ENCODE measurements at regions not wholly inside any gene's neighbourhood (a gene's known extent, or its start where the extent isn't known, plus 50 kb on each side); places are given as distances from the start of the nearest gene placed in this dataset.
"Not testable (repeated sequence)": the region's sequence is repeated elsewhere in the genome, so short reads cannot be mapped to it uniquely, and the experiment has no call there.

DNA sequence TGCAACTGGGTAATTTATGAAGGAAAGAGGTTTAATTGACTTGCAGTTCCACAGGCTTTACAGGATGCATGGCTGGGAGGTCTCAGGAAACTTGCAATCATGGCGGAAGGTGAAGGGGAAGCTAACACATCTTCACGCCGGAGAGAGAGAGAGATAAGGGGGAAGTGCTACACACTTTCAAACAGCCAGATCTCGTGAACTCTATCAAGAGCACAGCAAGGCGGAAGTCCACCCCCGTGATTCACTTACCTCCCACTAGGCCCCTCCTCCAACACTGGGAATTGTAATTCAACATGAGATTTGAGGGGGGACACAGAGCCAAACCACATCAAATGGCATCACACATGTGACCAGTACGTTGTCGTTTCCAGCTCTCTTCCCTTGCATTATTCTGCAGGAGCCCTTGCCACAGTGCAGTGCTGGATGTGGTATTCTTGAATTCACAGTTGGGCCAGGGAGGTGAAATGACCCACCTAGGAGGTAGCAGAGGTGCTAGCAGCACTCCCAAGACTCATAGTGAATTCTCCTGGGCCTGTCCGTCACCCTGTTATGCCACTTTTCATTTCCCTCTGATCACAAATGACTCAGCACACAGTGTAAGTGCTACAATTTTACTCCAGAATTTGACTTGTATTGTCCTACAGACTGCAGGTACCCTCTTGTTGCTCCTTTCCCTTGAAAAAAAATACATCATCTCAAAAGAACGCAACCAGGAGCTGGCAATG is 179.2 kb upstream of the PLGLB2 start:
- not testable (repeated sequence) for H3K4me3 ChIP-seq (ENCODE audit: low read depth, low read length)

DNA sequence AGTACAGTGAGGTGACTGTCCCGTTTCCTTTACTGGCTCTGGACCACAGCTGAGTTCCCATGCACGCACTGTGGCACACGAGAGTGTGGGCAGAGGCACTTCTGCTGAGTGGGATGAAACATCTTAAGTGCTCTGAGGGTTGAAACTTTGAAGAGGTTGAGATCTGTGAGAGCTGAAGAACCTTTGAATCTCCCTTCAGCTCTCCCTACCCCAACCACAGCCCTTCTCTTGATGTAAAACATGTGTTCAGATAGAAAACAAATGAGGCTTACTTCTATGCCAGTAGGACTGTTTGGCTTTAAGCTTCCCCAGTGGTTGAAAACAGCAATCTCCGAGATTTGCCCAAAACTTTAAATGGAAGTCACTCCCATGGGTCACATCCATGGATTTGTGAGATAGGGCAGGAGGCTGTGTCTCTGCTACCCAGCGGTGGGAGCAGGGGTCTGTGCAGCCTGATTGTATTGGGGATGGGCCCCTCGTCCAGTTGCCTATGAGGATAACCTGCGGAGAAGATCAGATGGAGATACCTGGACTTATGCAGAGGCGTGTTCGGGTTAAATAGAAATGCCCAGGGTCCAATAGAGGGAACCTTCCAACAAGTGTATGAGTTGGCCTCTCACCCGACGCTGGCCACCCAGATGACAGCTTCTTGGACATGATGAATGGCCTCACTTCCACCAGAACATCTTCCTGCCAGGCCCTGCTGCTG is 178.0 kb upstream of the PLGLB2 start:
- not testable (repeated sequence) for H3K4me3 ChIP-seq (ENCODE audit: low read depth, low read length)

DNA sequence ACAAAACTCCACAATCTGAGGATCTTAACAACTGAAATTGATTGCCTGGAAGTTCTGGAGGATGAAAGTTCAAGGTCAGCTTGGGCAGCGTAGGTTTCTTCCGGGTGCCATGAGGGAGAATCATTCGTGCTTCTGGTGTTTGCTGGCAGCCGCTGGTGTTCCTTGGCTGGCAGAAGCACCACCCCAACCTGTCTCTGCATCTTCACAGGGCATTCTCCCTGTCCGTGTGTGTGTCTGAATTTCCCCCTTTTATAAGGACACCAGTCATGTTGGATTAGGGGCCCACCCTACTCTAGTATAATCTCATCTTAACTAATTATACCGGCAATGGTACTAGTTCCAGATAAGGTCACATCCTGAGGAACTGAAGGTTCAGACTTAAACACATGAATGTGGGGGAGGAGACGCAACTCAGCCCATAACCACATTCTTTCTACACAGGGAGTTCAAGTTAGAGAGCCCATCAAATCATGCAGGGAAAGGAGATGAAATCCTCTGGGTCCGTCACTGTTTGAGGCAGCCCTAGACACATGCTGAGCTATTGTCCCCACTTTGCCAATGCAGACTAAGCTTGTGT is 175.9 kb upstream of the PLGLB2 start:
- not testable (repeated sequence) for H3K4me3 ChIP-seq (ENCODE audit: low read depth, low read length)

DNA sequence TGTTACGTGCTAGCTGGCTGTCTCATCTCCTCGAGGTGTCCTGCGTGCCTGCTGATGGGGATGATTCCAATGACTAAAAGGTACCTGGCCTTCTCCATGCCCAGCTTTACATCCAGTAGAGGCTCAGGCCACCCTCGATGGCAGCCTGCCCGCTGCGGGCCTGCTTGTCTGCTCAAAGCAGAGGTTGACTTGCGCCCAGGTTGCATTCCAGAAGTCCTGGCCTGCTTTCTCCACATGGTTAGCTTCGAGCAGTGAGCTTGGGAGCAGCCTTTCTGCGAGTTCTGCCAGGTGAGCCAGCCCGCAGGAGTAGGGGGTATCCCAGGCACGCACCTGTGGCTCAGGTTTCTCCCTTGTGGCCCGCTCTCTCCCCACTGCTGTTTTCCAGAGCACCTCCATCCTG is 175.0 kb upstream of the PLGLB2 start:
- not testable (repeated sequence) for H3K4me3 ChIP-seq (ENCODE audit: low read depth, low read length)

DNA sequence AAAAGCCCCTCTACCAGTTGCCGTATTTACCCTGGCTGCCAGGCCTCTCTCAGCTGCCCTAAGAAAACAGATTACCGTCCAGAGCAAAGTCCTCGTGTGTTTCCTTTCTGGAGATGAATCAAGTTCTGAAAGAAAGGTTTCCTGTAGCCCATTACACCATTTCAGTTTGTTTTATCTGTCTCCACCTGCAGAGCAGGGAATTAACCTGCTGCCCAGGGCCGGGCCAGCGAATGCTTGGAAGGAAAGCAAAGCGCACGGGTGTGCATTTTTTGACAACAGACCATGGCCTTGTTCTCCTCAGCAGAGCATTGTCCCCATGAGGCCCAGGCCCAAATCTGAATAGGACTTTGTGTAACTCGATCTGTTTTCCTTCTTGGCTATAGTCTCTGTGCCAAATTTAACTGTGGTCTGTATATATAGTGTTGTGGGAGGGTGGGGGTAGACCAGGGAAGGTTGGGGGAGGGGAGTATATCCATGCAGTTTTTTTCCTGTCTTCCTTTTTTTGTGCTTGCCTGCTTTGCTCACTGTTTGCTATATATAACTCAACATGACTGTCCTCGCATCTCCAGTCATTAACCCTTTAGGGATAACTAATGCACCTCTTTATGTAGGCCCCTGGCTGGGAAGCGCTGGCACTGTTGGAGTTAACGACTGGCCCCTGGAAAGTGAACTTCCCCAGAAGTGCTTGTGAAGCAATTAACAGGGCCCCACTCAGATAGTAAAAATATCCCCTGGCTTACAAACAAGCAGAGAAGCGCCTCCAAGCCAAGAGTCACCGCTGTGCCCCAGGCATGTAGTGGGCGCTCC is 174.3 kb upstream of the PLGLB2 start:
- H3K4me3 ChIP-seq (ENCODE audit: low read depth, low read length) = not testable (repeated sequence)

DNA sequence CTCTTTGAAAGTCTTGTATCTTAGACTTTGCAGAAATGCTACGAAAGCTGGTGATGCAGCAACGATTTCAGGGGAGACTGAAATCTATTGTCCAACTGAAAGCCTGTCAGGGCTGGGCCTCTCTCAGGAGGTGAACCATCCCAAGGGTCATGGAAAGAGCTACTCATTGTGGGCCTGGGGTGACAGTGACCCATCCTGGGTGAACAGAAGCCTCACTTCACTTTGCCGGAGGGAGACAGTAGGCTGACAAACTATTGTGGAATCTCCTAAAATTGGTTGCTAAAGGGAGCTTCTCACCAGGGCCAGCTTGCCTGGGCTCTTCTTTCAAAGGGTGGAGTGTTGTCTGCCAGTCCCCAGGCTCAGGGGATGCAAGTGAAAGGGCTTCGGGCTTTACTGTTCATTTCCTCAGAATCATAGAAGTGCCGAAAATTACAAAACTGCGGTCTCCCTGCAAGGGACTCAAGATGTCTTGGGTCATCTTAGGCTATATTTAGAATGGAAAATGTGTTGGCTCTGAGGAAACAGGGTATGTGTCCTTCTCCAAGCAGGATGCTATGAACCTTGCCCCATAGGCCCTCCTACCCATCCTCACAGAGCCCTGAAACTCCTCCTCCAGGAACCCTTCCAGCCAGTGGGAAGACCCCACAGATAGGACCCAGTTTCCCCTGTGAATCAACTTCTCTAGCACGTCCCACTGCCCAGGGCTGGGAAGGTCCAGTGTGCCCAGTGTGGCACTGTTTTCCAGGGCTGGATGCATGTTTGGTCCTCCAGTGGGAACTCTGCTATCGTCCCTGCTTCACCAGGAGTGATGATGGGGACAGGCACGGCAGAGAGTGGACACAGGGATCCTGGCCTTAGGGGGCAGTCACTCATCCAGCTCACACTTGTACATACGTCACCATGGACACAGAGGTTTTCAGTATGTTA is 173.4 kb upstream of the PLGLB2 start:
- H3K4me3 ChIP-seq (ENCODE audit: low read depth, low read length) = not testable (repeated sequence)

DNA sequence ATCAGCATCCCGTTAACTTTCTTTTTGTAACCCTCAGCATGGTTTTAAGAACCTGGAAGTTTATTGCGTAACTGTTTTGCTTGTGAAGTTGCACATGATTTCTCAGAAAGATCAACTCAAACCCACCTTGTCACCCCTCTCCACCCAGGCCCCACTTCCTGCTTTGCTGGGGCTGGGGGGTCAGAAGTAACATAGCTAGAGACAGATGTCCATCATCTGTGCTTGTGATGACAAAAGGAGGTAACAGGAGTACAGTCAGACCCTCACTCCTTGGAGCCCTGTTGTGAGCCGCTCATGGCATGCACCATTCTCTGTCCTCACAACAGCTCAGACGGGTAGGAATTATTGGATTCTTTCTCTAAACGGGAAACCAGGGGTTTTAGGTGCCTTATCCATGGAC is 172.7 kb upstream of the PLGLB2 start:
- not testable (repeated sequence) for H3K4me3 ChIP-seq (ENCODE audit: low read depth, low read length)

DNA sequence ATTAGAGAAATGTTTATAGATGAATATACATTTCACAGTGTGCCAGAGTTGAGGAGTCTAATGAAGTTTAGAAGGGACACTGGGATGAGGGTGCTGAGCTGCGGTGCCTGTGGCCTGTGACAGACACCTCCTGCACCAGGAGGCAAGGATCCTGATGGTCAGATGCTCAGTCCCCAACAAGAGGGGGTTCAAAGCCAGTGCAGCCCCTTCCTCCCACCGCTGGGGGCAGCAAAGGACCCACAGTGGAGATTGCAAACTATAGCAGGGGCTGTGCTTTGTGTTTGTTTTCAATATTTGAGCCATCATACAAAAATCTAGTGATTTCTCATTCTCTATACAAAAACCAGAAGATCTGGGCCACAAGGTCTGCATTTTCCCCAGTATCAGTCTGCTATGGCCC is 170.5 kb upstream of the PLGLB2 start:
- H3K4me3 ChIP-seq (ENCODE audit: low read depth, low read length) = not testable (repeated sequence)

DNA sequence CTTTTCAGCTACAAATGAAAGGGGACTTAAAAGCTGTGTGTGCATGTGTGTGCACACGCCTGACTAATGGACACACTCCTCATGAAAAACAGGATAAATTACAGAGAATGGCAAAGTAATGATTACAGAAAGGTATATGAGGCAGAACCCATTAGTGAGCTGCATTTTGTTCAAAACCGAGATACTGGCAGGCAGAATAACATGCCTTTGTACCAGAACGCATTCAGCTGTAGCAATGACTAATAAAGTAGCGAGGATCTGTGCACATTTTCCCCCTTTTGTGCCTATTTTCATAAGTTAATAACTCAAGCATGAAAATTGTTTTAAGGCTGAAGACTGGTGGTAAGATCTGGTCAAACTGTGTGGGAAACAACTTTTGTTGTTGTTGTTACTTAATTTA is 165.7 kb upstream of the PLGLB2 start:
- H3K4me3 ChIP-seq (ENCODE audit: low read depth, low read length) = not testable (repeated sequence)

DNA sequence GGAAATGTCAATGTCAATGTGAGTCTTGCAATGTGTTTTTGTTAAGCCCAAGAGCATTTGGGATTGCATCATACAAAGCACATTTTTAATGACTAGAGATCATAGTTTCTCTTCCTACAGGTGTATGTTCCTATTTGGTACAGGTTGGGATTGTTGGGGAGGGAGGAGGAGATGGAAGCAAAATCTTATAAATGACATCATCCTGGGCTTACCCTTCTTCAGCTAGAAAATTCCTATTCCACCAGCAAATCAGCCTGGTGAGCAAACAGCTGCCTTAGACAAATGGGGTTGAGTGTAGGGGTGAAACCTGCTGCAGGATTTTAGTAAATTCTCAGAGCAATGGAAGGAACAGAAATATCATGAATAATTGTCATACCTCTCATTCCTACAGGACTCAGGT is 165.3 kb upstream of the PLGLB2 start:
- H3K4me3 ChIP-seq (ENCODE audit: low read depth, low read length) = not testable (repeated sequence)

DNA sequence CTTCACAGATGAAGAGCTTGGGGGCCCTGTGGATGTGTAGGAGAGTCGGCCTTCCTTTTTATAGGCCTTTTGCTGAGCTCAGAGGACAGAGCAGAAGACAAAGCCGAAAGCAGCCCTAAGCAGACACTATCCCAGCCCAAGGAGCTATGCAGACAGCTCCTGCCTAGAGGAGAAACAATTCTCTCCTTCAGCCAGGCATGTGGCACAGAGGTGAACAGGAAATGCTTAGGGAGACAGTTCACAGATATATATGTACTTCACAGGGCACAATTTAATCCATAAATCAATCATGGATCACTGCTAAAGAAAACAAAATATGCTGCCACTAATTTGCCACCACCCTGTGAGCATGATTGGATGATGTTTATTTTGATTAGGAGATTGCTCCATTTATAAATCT is 164.5 kb upstream of the PLGLB2 start:
- not testable (repeated sequence) for H3K4me3 ChIP-seq (ENCODE audit: low read depth, low read length)

DNA sequence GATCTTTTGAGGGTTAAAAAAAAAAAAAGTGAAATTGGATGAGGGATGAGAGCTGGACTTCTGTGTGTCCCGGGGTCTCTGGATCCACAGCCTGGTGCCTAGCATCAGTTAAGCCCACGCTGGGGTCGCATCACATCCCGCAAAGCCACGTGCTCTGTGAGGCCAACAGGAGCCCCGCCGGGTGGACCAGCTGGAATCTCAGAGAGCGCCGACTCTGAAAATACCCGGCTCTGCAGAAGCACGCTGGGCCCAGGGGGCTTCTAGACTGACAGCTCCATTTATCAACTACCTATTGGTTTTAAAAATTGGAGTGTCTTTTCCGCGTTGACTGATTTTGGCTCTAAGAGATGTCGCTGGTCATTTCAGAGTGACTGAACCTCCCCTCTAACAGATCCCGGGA is 164.1 kb upstream of the PLGLB2 start:
- H3K4me3 ChIP-seq (ENCODE audit: low read depth, low read length) = not testable (repeated sequence)

DNA sequence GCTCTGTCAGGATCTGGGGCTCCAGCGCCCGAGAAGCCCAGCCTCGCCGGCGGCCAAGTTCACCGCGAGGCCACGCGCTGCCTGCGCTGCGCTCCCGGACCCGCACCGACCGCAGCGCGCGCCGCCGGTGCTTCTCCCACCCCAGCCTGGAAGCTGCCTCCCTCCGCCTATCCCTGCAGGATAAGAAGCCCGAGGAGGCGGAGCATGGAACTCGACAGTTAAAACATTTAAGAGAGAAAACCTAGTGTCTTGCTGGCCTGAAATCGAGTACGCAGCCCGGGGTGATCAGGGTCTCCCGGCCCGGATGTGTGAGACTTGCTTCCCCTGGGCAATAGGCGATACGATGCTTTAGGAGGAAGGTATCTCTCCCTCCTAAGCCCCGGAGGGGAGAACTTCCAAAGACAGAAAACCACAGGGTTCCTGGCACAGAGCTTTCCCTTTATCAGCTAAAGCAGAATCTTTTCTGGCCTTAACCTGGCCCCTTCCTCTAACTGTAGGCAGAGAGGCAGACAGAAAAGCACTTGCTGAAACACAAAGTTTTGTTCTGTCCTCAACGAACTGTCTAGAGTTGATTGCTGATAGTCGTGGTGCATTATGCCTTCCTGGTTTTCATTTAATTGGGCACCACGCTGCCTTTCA is 163.5 kb upstream of the PLGLB2 start:
- not testable (repeated sequence) for H3K4me3 ChIP-seq (ENCODE audit: low read depth, low read length)

DNA sequence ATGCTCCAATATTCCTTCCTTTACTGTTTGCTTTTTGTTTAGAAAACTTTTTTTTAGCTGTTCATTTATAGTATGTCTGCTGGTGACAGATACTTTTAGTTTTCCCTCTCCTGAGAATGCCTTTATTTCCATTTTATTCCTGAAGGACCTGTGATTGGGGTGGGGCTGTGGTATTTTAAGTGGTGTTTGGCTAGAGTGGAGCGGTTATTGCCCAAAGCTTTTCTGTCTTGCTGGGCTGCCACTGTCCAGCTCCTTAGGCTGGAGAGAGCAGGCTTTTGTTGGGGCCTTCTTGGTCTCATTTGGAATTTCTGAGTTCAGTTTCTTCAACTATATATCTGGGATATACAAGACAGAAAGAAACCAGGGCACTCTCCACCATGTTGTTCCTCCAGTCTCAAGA is 160.0 kb upstream of the PLGLB2 start:
- not testable (repeated sequence) for H3K4me3 ChIP-seq (ENCODE audit: low read depth, low read length)

DNA sequence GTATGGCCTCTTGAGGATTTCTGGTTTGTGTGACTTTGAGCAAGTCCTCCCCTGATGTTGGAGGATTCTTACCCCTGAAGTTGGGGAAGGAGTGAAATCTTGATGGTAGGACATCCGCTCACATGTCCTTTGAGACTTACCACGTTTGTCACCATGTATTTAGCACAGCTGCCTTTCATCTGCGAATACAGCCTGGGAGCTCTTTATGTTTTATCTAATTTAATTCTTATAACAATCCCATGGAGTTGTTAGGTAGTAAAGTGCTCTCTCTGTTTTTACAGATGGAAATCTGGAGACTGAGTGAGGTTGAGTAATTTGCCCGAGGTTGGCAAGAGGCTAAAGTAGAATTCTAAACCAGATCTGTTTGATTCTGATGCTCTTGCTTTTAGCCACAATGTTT is 154.9 kb upstream of the PLGLB2 start:
- not testable (repeated sequence) for H3K4me3 ChIP-seq (ENCODE audit: low read depth, low read length)

DNA sequence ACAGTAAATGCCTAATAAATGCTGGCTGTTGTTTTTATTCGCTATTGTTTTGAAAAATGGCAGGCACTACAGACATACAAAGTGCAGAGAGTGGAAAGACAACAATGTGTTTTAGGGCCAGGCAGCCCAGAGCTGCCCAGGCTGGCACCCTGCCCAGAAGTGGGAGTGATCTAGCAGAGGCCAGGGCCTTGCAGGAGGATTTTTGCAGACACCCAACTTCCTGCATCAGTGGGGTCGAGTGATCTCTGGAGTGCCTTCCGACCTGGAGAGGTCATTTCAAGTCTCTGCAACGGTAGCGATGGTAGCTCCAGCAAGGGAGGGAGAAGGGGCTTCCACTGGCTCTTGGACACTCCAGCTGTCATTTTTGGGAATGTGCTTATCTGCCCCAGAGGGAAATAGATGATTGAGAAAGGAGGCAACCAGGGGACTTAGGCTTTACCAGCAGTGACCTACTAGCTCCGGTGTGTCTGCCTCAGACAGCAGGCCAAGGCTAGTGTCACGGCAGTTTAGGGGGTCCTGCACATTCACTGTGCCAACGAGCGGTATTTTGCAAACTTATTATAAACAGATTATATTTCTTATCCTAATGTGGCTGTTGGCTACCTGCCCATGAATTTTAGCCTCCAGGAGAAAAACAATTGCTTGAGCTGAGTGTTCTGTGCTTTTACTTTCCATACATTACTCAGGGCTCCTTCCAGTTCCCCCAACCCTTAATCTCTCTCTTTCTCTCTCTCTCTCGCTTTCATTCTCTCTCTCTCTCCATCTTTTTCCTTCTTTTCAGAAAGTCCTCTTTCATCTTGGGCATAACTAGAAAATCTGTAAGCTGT is 153.9 kb upstream of the PLGLB2 start:
- not testable (repeated sequence) for H3K4me3 ChIP-seq (ENCODE audit: low read depth, low read length)

DNA sequence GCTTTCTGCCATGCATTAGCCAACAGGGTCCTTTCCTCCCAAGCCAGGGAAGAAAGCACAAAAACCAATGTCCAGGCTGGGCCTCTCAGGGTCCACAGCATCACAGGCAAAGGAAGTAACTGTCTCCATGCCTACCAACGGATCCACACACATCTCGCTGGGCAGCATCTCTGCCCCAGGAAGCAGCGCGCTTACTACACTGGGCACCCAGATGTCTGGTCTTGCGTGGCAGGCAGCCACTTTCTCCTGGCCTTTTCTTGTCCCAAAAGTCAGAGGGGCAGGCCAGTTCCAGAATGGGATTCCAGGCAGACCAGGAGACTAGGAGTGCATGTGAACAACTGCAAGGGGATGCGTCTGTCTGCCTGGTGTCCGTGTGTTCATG is 153.3 kb upstream of the PLGLB2 start:
- not testable (repeated sequence) for H3K4me3 ChIP-seq (ENCODE audit: low read depth, low read length)

DNA sequence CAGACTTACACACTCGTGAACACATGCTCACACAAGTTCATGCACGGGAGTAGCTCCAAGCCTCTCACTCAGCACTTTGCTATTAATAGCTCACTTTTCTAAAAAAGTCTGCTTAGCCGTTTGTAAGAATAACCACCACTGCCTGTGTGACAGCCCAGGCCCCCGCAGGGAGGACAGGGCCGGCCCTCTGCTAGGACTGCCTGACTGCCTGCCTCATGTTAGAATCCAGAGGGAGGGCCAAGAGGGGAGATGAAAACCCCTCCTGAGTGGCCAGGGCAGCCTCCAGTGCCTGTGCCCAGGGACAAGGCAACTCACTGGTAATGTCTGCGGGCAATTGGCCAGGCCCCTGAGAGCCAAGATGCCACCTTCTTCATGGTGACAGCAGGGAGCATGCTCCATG is 152.9 kb upstream of the PLGLB2 start:
- H3K4me3 ChIP-seq (ENCODE audit: low read depth, low read length) = not testable (repeated sequence)

DNA sequence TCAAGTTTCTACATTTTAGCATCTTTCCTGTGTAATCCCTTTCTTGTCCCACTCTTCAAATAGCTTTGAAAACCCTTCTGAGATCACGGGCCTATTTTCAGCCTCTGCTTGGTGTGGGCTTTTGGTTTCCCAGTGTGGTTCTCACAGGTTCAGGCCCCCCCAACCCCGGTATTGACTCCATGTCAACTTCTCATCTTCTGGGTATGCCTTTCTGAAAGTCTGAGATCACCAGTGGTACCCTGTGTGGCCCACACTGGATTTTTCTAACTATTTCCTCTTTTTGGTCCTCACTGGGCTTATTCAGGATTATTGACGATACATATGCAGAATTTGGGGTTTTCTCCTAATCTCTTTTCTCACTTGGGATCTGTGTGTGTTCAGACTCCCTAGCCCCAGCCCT is 146.9 kb upstream of the PLGLB2 start:
- not testable (repeated sequence) for H3K4me3 ChIP-seq (ENCODE audit: low read depth, low read length)

Measured in GM12875 (cell line).